Mucosa of descending colon (tissue), 3 donors: ENCODE measurements at regions not wholly inside any gene's neighbourhood (a gene's known extent, or its start where the extent isn't known, plus 50 kb on each side); places are given as distances from the start of the nearest gene placed in this dataset.
"Not testable (repeated sequence)": the region's sequence is repeated elsewhere in the genome, so short reads cannot be mapped to it uniquely, and the experiment has no call there.

Source experiments
- ATAC-seq: fragments of 200-7000 bp; cut with Tn5 transposase; one replicate; pipeline ENCODE4 v1.9.1; 2020; ENCODE audit warnings: mild to moderate bottlenecking, moderate library complexity
- DNase-seq, 3 donors: peaks; one replicate each; pipeline ENCODE4 v3.0.0-alpha.2; 2020
- H3K36me3 ChIP-seq: fragments of 200-600 bp; one replicate; pipeline ENCODE4 v1.8.0; 2021; ENCODE audit warnings: low read depth, mild to moderate bottlenecking
- H3K4me1 ChIP-seq: fragments of 200-600 bp; one replicate; pipeline ENCODE4 v1.8.0; 2021; ENCODE audit warnings: low read depth, mild to moderate bottlenecking
- H3K4me3 ChIP-seq: fragments of 200-600 bp; one replicate; pipeline ENCODE4 v1.8.0; 2021; ENCODE audit warnings: mild to moderate bottlenecking
- H3K9me3 ChIP-seq: fragments of 200-600 bp; one replicate; pipeline ENCODE4 v1.8.0; 2021; ENCODE audit warnings: mild to moderate bottlenecking
- intact Hi-C, 2 donors: fragments of 100-400 bp; cut with DNase I in 1 of 2; cut with micrococcal nuclease in 1 of 2; formaldehyde crosslinking; loops; one replicate each; pipeline versions ENCODE4 v1.11.0 to v1.11.1; 2022; cut with DNase I, micrococcal nuclease
- TF ChIP-seq, protein P1 (sequence below): fragments of 200-600 bp; IDR thresholded peaks from one replicate; pipeline ENCODE4 v1.8.0; 2022; ENCODE audit warnings: antibody characterized with exemption, mild to moderate bottlenecking
- donor health status: DM: no; HTN: no; CAD: no; lungs with moderate emphysema.
- donor health status: DM: no; HTN: no; CAD: no.
- donor health status: DM: no; HTN: yes; CAD: no.

GRCh38 chr4:104641418-104641817 lies 146.7 kb upstream of the CXXC4 start:
- H3K9me3 ChIP-seq: no peaks in the 10 kb centered on the region
- intact Hi-C loops: no loop called here
- ATAC-seq: no peak
- no peak for DNase-seq
- no peaks in the 10 kb centered on the region for H3K36me3 ChIP-seq
- no peak overlapping the region for H3K4me3 ChIP-seq
- no peaks in the 10 kb centered on the region for H3K4me1 ChIP-seq
- TF ChIP-seq, protein P1, sequence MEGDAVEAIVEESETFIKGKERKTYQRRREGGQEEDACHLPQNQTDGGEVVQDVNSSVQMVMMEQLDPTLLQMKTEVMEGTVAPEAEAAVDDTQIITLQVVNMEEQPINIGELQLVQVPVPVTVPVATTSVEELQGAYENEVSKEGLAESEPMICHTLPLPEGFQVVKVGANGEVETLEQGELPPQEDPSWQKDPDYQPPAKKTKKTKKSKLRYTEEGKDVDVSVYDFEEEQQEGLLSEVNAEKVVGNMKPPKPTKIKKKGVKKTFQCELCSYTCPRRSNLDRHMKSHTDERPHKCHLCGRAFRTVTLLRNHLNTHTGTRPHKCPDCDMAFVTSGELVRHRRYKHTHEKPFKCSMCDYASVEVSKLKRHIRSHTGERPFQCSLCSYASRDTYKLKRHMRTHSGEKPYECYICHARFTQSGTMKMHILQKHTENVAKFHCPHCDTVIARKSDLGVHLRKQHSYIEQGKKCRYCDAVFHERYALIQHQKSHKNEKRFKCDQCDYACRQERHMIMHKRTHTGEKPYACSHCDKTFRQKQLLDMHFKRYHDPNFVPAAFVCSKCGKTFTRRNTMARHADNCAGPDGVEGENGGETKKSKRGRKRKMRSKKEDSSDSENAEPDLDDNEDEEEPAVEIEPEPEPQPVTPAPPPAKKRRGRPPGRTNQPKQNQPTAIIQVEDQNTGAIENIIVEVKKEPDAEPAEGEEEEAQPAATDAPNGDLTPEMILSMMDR: no peak

GRCh38 chr4:104642521-104642920 lies 147.8 kb upstream of the CXXC4 start:
- H3K36me3 ChIP-seq: no peaks in the 10 kb centered on the region
- no peaks in the 10 kb centered on the region for H3K4me1 ChIP-seq
- intact Hi-C loops: no loop called here
- ATAC-seq (no peak), DNase-seq (no peak)
- TF ChIP-seq, protein P1: no peak
- H3K9me3 ChIP-seq: no peaks in the 10 kb centered on the region
- H3K4me3 ChIP-seq: no peak overlapping the region

GRCh38 chr4:104643805-104644204 lies 149.1 kb upstream of the CXXC4 start:
- intact Hi-C loops: no loop called here
- ATAC-seq: no peak

GRCh38 chr4:104649631-104650030 lies 154.9 kb upstream of the CXXC4 start:
- TF ChIP-seq, protein P1: no peak
- Histone ChIP-seq H3K36me3 (no peaks in the 10 kb centered on the region), H3K9me3 (peaks cover 8% of the 10 kb centered on the region), H3K4me1 (no peaks in the 10 kb centered on the region), H3K4me3 (no peak overlapping the region)
- DNase-seq (no peak), ATAC-seq (no peak)
- intact Hi-C loops: no loop called here

More at GRCh38 chr4:104643805-104644204, 149.1 kb upstream of the CXXC4 start:
- TF ChIP-seq, protein P1: no peak
- Histone ChIP-seq H3K9me3 (no peaks in the 10 kb centered on the region), H3K36me3 (no peaks in the 10 kb centered on the region), H3K4me1 (no peaks in the 10 kb centered on the region), H3K4me3 (no peak overlapping the region)
- no peak for DNase-seq

GRCh38 chr4:104662269-104662668 lies 167.6 kb upstream of the CXXC4 start:
- H3K4me1 ChIP-seq, H3K9me3 ChIP-seq, ATAC-seq, intact Hi-C loops, DNase-seq, H3K36me3 ChIP-seq, H3K4me3 ChIP-seq: not testable (repeated sequence)

GRCh38 chr4:104677116-104677515 lies 182.4 kb upstream of the CXXC4 start:
- ATAC-seq (no peak), DNase-seq (peak in 1 of 3 donors; percentile 39)
- Histone ChIP-seq H3K4me1 (no peaks in the 10 kb centered on the region), H3K36me3 (no peaks in the 10 kb centered on the region), H3K9me3 (no peaks in the 10 kb centered on the region), H3K4me3 (no peak overlapping the region)
- intact Hi-C loops: no loop called here
- TF ChIP-seq, protein P1: no peak
